ENCODE measurements at regions not wholly inside any gene's neighbourhood (a gene's known extent, or its start where the extent isn't known, plus 50 kb on each side); places are given as distances from the start of the nearest gene placed in this dataset.

DNA sequence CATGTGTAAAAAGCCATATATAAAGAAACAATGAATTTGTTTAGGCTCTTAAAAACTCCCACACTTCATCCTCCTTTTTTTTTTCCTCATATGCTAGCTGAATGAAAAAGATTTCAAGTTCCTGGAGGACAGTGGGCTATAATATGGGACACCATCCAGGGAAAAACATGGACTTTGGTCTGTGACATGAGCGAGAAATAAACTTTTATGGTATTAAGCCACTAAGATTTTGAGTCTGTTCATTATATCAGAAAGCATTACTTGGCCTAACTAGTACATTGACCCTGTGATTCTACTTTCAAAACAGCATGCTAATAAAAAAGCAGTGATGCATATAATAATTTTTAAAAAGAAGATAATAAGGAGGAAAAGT, 392.3 kb upstream of the CAMK1G start:
- no peak overlapping the region for H3K4me3 ChIP-seq (ENCODE audit: low read depth in 1 of 2, low read length in 2 of 2)
- no peaks in the 10 kb centered on the region for H3K79me2 ChIP-seq (ENCODE audit: insufficient read depth, low read length)
- TF ChIP-seq, protein P1, sequence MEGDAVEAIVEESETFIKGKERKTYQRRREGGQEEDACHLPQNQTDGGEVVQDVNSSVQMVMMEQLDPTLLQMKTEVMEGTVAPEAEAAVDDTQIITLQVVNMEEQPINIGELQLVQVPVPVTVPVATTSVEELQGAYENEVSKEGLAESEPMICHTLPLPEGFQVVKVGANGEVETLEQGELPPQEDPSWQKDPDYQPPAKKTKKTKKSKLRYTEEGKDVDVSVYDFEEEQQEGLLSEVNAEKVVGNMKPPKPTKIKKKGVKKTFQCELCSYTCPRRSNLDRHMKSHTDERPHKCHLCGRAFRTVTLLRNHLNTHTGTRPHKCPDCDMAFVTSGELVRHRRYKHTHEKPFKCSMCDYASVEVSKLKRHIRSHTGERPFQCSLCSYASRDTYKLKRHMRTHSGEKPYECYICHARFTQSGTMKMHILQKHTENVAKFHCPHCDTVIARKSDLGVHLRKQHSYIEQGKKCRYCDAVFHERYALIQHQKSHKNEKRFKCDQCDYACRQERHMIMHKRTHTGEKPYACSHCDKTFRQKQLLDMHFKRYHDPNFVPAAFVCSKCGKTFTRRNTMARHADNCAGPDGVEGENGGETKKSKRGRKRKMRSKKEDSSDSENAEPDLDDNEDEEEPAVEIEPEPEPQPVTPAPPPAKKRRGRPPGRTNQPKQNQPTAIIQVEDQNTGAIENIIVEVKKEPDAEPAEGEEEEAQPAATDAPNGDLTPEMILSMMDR (IDR thresholded peaks at IDR 0.05; ENCODE audit: borderline replicate concordance, extremely low read depth, low read length, poor library complexity, severe bottlenecking): no peak
- TF ChIP-seq EZH2 (IDR thresholded peaks at IDR 0.05; ENCODE audit: borderline replicate concordance, low read depth, low read length, severe bottlenecking): no peak
- H3K36me3 ChIP-seq (ENCODE audit: insufficient read depth, low read length): no peaks in the 10 kb centered on the region
- H3K27me3 ChIP-seq (ENCODE audit: insufficient read depth, low read length, poor library complexity): no peaks in the 10 kb centered on the region
- H3K4me2 ChIP-seq (ENCODE audit: insufficient read depth, low read length): no peak overlapping the region
- DNase-seq: no peak
- H2AFZ ChIP-seq (ENCODE audit: low read depth, low read length): no peak overlapping the region
- ATAC-seq (ENCODE audit: insufficient read depth, low read depth): no peak
- no peaks in the 10 kb centered on the region for H3K4me1 ChIP-seq (ENCODE audit: insufficient read depth, low read length)
- no peaks in the 10 kb centered on the region for H4K20me1 ChIP-seq (ENCODE audit: insufficient read depth, low read length)
- no peak overlapping the region for H3K27ac ChIP-seq (ENCODE audit: low read length)
- no peak overlapping the region for H3K9ac ChIP-seq (ENCODE audit: low read depth, low read length)
- H3K9me3 ChIP-seq (ENCODE audit: insufficient read depth, low read length, severe bottlenecking): peaks cover 15% of the 10 kb centered on the region

DNA sequence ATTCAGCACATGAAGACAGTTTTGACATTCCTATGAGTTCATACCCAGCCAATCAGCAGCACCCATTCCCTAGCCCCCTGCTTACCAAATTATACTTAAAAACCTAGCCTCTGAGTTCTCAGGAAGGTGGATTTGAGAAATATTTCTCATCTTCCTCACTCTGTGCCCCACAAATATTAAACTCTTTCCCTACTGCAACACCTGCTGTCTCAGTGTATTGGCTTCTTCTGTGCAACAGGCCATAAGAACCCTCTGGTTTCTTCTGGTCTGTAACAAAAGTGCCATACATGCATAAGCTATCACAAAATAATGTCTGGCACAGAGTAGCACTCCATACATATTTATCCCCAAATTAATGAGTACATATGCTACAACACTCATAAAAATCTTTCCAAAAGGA, 387.4 kb upstream of the CAMK1G start:
- TF ChIP-seq, protein P1 (IDR thresholded peaks at IDR 0.05; ENCODE audit: borderline replicate concordance, extremely low read depth, low read length, poor library complexity, severe bottlenecking): no peak
- TF ChIP-seq EZH2 (IDR thresholded peaks at IDR 0.05; ENCODE audit: borderline replicate concordance, low read depth, low read length, severe bottlenecking): no peak
- Histone ChIP-seq H3K4me1 (ENCODE audit: insufficient read depth, low read length) (no peaks in the 10 kb centered on the region), H3K36me3 (ENCODE audit: insufficient read depth, low read length) (no peaks in the 10 kb centered on the region), H2AFZ (ENCODE audit: low read depth, low read length) (no peak overlapping the region), H4K20me1 (ENCODE audit: insufficient read depth, low read length) (no peaks in the 10 kb centered on the region), H3K27me3 (ENCODE audit: insufficient read depth, low read length, poor library complexity) (peaks cover 5% of the 10 kb centered on the region), H3K27ac (ENCODE audit: low read length) (no peak overlapping the region), H3K9ac (ENCODE audit: low read depth, low read length) (no peak overlapping the region), H3K9me3 (ENCODE audit: insufficient read depth, low read length, severe bottlenecking) (peaks cover 27% of the 10 kb centered on the region), H3K79me2 (ENCODE audit: insufficient read depth, low read length) (no peaks in the 10 kb centered on the region), H3K4me2 (ENCODE audit: insufficient read depth, low read length) (no peak overlapping the region), H3K4me3 (ENCODE audit: low read depth in 1 of 2, low read length in 2 of 2) (no peak overlapping the region)
- ATAC-seq (ENCODE audit: insufficient read depth, low read depth): no peak
- no peak for DNase-seq

DNA sequence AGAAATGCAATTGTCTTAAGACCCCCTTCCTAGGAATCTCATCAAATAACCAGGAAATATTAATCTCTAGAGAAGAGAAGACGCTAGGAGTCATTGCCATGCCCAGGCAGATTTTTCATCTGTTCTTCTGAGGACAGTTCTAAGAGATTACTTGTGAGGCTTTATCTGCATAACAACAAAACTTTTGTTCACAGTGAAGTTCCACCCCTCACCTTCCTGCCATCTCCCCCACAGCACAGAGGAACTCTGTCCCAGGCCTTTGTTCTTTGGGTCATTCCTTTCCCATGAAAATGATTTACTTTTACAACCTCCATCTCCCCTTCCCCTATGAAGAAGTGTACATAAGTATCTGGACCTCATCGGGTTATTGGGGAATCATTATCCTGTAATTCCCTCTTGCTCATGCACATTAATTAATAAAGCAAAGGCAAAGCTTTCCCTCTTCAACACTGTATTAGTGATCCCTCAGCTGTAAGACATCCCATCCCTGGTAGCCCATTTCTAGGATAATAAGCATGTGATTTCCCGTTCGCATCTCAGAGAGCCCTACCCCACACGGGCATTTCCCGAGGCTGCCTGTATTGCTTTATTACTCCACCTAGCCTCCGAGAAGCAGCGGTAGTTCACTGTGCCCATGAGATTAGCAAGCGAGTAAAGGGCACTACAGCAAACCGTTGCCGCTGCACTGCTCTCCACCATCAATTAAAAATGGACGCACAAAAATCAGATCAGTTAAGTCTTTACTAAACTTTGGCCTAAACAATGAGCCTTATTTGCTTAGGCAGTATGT, 384.4 kb upstream of the CAMK1G start:
- H3K79me2 ChIP-seq (ENCODE audit: insufficient read depth, low read length): no peaks in the 10 kb centered on the region
- peaks cover 27% of the 10 kb centered on the region for H3K9me3 ChIP-seq (ENCODE audit: insufficient read depth, low read length, severe bottlenecking)
- H3K4me2 ChIP-seq (ENCODE audit: insufficient read depth, low read length): no peak overlapping the region
- H3K27me3 ChIP-seq (ENCODE audit: insufficient read depth, low read length, poor library complexity): peaks cover 5% of the 10 kb centered on the region
- no peak overlapping the region for H3K4me3 ChIP-seq (ENCODE audit: low read depth in 1 of 2, low read length in 2 of 2)
- no peak overlapping the region for H3K9ac ChIP-seq (ENCODE audit: low read depth, low read length)
- H2AFZ ChIP-seq (ENCODE audit: low read depth, low read length): no peak overlapping the region
- no peaks in the 10 kb centered on the region for H4K20me1 ChIP-seq (ENCODE audit: insufficient read depth, low read length)
- no peaks in the 10 kb centered on the region for H3K4me1 ChIP-seq (ENCODE audit: insufficient read depth, low read length)
- H3K27ac ChIP-seq (ENCODE audit: low read length): no peak overlapping the region
- no peak for TF ChIP-seq EZH2 (IDR thresholded peaks at IDR 0.05; ENCODE audit: borderline replicate concordance, low read depth, low read length, severe bottlenecking)
- TF ChIP-seq, protein P1 (IDR thresholded peaks at IDR 0.05; ENCODE audit: borderline replicate concordance, extremely low read depth, low read length, poor library complexity, severe bottlenecking): no peak
- no peaks in the 10 kb centered on the region for H3K36me3 ChIP-seq (ENCODE audit: insufficient read depth, low read length)
- DNase-seq (no peak), ATAC-seq (ENCODE audit: insufficient read depth, low read depth) (no peak)

All from DND-41 (cell line).